NCI-H345 (cell line): ENCODE measurements at regions not wholly inside any gene's neighbourhood (a gene's known extent, or its start where the extent isn't known, plus 50 kb on each side); places are given as distances from the start of the nearest gene placed in this dataset.

ENCODE experiments used
- DNase-seq: peaks from one replicate; lab custom pipeline; 2025; lab: John Stamatoyannopoulos, UW

GRCh38 chr5:164351245-164351834 lies 845.9 kb downstream of the MAT2B start:
- no peak for DNase-seq

- DNase-seq = no peak
Measured at GRCh38 chr5:164352695-164353094, 847.3 kb downstream of the MAT2B start.

- DNase-seq = no peak
Measured at GRCh38 chr5:164353155-164353554, 847.7 kb downstream of the MAT2B start.

GRCh38 chr5:164354139-164354751 lies 848.8 kb downstream of the MAT2B start:
- no peak for DNase-seq

- no peak for DNase-seq
Measured at GRCh38 chr5:164355267-164355830, 849.9 kb downstream of the MAT2B start.

GRCh38 chr5:164356790-164357189 lies 851.4 kb downstream of the MAT2B start:
- no peak for DNase-seq

GRCh38 chr5:164357395-164358033 lies 852.1 kb downstream of the MAT2B start:
- DNase-seq = no peak

GRCh38 chr5:164358531-164359259 lies 853.3 kb downstream of the MAT2B start:
- no peak for DNase-seq

- DNase-seq = no peak
Measured at GRCh38 chr5:164359260-164360255, 854.1 kb downstream of the MAT2B start.

GRCh38 chr5:164360589-164360988 lies 855.2 kb downstream of the MAT2B start:
- DNase-seq = no peak

- no peak for DNase-seq
Measured at GRCh38 chr5:164361986-164362385, 856.6 kb downstream of the MAT2B start.

- no peak for DNase-seq
Measured at GRCh38 chr5:164362835-164363234, 857.4 kb downstream of the MAT2B start.

GRCh38 chr5:164364237-164365208 lies 859.1 kb downstream of the MAT2B start:
- no peak for DNase-seq

GRCh38 chr5:164370841-164371240 lies 865.4 kb downstream of the MAT2B start:
- DNase-seq = no peak

GRCh38 chr5:164372892-164373291 lies 867.5 kb downstream of the MAT2B start:
- no peak for DNase-seq

- no peak for DNase-seq
Measured at GRCh38 chr5:164373876-164374275, 868.5 kb downstream of the MAT2B start.

GRCh38 chr5:164375051-164375450 lies 869.6 kb downstream of the MAT2B start:
- no peak for DNase-seq

GRCh38 chr5:164376843-164377242 lies 871.4 kb downstream of the MAT2B start:
- no peak for DNase-seq

- no peak for DNase-seq
Measured at GRCh38 chr5:164377746-164378145, 872.3 kb downstream of the MAT2B start.

- no peak for DNase-seq
Measured at GRCh38 chr5:164383662-164384061, 878.2 kb downstream of the MAT2B start.
